Endothelial cell of umbilical vein (primary cell): ENCODE measurements at regions not wholly inside any gene's neighbourhood (a gene's known extent, or its start where the extent isn't known, plus 50 kb on each side); places are given as distances from the start of the nearest gene placed in this dataset.

Source experiments
- BruUV-seq: library from RNA; stranded (reverse); fragments of 400-500 nt; replicated peaks from 2 replicates; lab custom pipeline; 2021; lab: Mats Ljungman, UMichigan
- CTCF ChIA-PET: fragments of 300-600, 350-600 bp; sonication (Branson Sonifier 250); formaldehyde crosslinking; loops from one replicate; lab custom pipeline; 2021; ENCODE audit warnings: antibody characterized with exemption, inconsistent platforms; lab: Charles Lee
- POLR2A ChIA-PET: fragments of 300-600, 350-600 bp; sonication (Branson Sonifier 250); formaldehyde crosslinking; loops from one replicate; lab custom pipeline; 2021; ENCODE audit warnings: antibody characterized with exemption, inconsistent platforms; lab: Charles Lee
- DNase-seq: peaks from one replicate; pipeline ENCODE4 v3.0.0-alpha.2; 2011; ENCODE audit warnings: low read depth, low spot score
- FAIRE-seq: peaks from 2 replicates; lab custom pipeline; 2011; peaks lifted over from hg19 to GRCh38; lab: Jason Lieb, UNC
- H2AFZ ChIP-seq: 2 replicates; pipeline ENCODE4 v1.6.0; 2012; ENCODE audit warnings: low read depth, low read length, control low read depth, inconsistent platforms
- H3K27ac ChIP-seq: 2 replicates; pipeline ENCODE4 v1.5.1; 2011; ENCODE audit warnings: low read depth, mild to moderate bottlenecking, control low read depth, low read length, moderate library complexity; ENCODE audit not compliant: insufficient read depth
- H3K27me3 ChIP-seq, 2 experiments: 2 replicates each; pipeline versions ENCODE4 v1.6.0 to v1.6.1; 2011; ENCODE audit warnings: low read length in 2 of 2, mixed read lengths in 1 of 2; ENCODE audit not compliant: control insufficient read depth in 2 of 2, insufficient read depth in 2 of 2
- H3K36me3 ChIP-seq, 2 experiments: 2 replicates in 1 of 2; 3 replicates in 1 of 2; pipeline ENCODE4 v1.5.1; 2011; ENCODE audit warnings: low read length in 2 of 2, mild to moderate bottlenecking in 1 of 2, moderate library complexity in 1 of 2; ENCODE audit not compliant: control insufficient read depth in 2 of 2, insufficient read depth in 2 of 2; ENCODE audit errors: extremely low read depth in 1 of 2
- H3K4me1 ChIP-seq: 3 replicates; pipeline ENCODE4 v1.5.1; 2011; ENCODE audit warnings: mild to moderate bottlenecking, low read length; ENCODE audit not compliant: control insufficient read depth, insufficient read depth; ENCODE audit errors: extremely low read depth
- H3K4me2 ChIP-seq: 2 replicates; pipeline ENCODE4 v1.6.1; 2011; ENCODE audit warnings: low read length, control low read depth, mixed read lengths; ENCODE audit not compliant: insufficient read depth
- H3K4me3 ChIP-seq, 3 experiments: fragments of 200-600 bp in 1 of 3; sonication (generic), shearing (Covaris generic) in 1 of 3; replicated peaks in 1 of 3; 2 replicates each; pipeline ENCODE4 v1.5.1; 2011 to 2016; ENCODE audit warnings: control low read depth in 3 of 3, low read length in 3 of 3, mild to moderate bottlenecking in 2 of 3, inconsistent platforms in 1 of 3, low read depth in 1 of 3, moderate library complexity in 1 of 3; ENCODE audit not compliant: insufficient read depth in 1 of 3
- H3K79me2 ChIP-seq: 2 replicates; pipeline ENCODE4 v1.6.0; 2012; ENCODE audit warnings: low read length, inconsistent platforms; ENCODE audit not compliant: control insufficient read depth, insufficient read depth
- H3K9ac ChIP-seq: replicated peaks from 2 replicates; pipeline ENCODE3; 2011; ENCODE audit warnings: low read length, control low read depth; ENCODE audit not compliant: insufficient read depth; ENCODE audit errors: extremely low read depth
- H3K9me1 ChIP-seq: replicated peaks from 3 replicates; pipeline ENCODE4 v1.6.0; 2011; ENCODE audit warnings: mild to moderate bottlenecking, low read length; ENCODE audit not compliant: control insufficient read depth, insufficient read depth; ENCODE audit errors: extremely low read depth
- H3K9me3 ChIP-seq: replicated peaks from 2 replicates; pipeline ENCODE4 v1.5.1; 2012; ENCODE audit warnings: low read length, inconsistent platforms; ENCODE audit not compliant: control insufficient read depth, insufficient read depth
- H4K20me1 ChIP-seq: replicated peaks from 2 replicates; pipeline ENCODE3; 2011; ENCODE audit warnings: mild to moderate bottlenecking, low read length; ENCODE audit not compliant: control insufficient read depth, insufficient read depth; ENCODE audit errors: extremely low read depth
- EZH2 ChIP-seq: IDR thresholded peaks from 2 replicates; pipeline ENCODE4 v1.6.1; 2012; ENCODE audit warnings: borderline replicate concordance, low read depth, mild to moderate bottlenecking, moderate library complexity, low read length, inconsistent platforms; ENCODE audit not compliant: severe bottlenecking
- FOS ChIP-seq: IDR thresholded peaks from 2 replicates; pipeline ENCODE4 v1.6.1; 2011; ENCODE audit warnings: mild to moderate bottlenecking, low read length, moderate library complexity, borderline replicate concordance; ENCODE audit not compliant: insufficient read depth
- GATA2 ChIP-seq: IDR thresholded peaks from 2 replicates; pipeline ENCODE4 v1.7.0; 2011; ENCODE audit warnings: low read depth, mild to moderate bottlenecking, moderate library complexity, mixed read lengths, low read length; ENCODE audit not compliant: insufficient read length, insufficient read depth
- JUN ChIP-seq: IDR thresholded peaks from 2 replicates; pipeline ENCODE4 v1.6.1; 2011; ENCODE audit warnings: borderline replicate concordance, low read depth; ENCODE audit not compliant: insufficient read length, insufficient read depth
- MYC ChIP-seq: IDR thresholded peaks from one replicate; pipeline ENCODE4 v1.6.1; 2011; ENCODE audit warnings: mild to moderate bottlenecking, low read depth, low read length
- POLR2A ChIP-seq: IDR thresholded peaks from 2 replicates; pipeline ENCODE4 v1.6.1; 2012; ENCODE audit warnings: low read depth, mild to moderate bottlenecking, control low read depth, low read length
- POLR2AphosphoS5 ChIP-seq: IDR thresholded peaks from 2 replicates; pipeline ENCODE4 v1.6.1; 2012; ENCODE audit warnings: low read depth, mild to moderate bottlenecking, control low read depth, low read length, moderate library complexity; ENCODE audit not compliant: insufficient read depth
- dilution Hi-C: fragments of 300-500 bp; cut with MboI; formaldehyde crosslinking; loops from one replicate; pipeline ENCODE4 v1.15.0; 2019; ENCODE audit warnings: low sequenced_read_pairs; ENCODE audit not compliant: extremely low pct_ligation_motif_present
- intact Hi-C: fragments of 100-400 bp; cut with micrococcal nuclease; formaldehyde crosslinking; loops from one replicate; pipeline ENCODE4 v1.10.0; 2022
- TF ChIP-seq, protein P1 (sequence below), 2 donors: IDR thresholded peaks; 1 replicate in 1 of 2; 2 replicates in 1 of 2; pipeline ENCODE4 v1.5.1; 2011; ENCODE audit warnings: low read length in 2 of 2, mild to moderate bottlenecking in 2 of 2, moderate library complexity in 2 of 2, control low read depth in 1 of 2, inconsistent platforms in 1 of 2, low read depth in 1 of 2; ENCODE audit not compliant: insufficient read depth in 1 of 2; ENCODE audit errors: extremely low read depth in 1 of 2
- TF ChIP-seq, protein P2 (sequence below): IDR thresholded peaks from 2 replicates; pipeline ENCODE4 v1.6.1; 2011; ENCODE audit not compliant: insufficient read depth, insufficient read length

DNA sequence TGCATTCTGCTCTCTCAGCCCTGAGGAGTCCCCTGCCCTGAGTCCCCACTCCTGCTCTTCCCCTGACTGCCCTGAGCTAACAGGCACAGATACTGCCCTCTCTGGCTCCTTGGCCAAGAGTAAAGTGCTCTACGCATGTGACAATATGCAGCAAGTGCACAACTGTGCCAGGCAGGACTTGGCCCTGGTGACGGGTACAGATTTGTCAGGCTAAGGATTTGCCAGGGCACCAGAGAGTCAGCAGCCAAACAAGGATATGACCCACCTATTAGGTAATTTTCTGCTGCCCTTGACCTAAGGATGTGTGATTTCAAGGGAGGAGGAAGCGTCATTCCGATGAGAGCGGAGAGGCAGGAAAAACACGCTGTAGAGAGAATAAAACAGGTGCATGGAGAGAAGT is 339.0 kb downstream of the PTPRU start:
- no peaks in the 10 kb centered on the region for H3K79me2 ChIP-seq
- H3K4me1 ChIP-seq, result no peaks in the 10 kb centered on the region
- H3K4me3 ChIP-seq, result no peak overlapping the region
- no peak overlapping the region for H2AFZ ChIP-seq
- POLR2A ChIA-PET, result no interaction called here
- FAIRE-seq, result no peak
- dilution Hi-C loops (no loop called here), intact Hi-C loops (no loop called here)
- H3K27me3 ChIP-seq, result no peaks in the 10 kb centered on the region
- no peak overlapping the region for H3K4me2 ChIP-seq
- no peaks in the 10 kb centered on the region for H3K9me3 ChIP-seq
- CTCF ChIA-PET, result no interaction called here
- TF ChIP-seq POLR2AphosphoS5 (no peak), GATA2 (no peak), POLR2A (no peak), FOS (no peak), MYC (no peak), EZH2 (no peak), JUN (no peak)
- TF ChIP-seq, protein P1, sequence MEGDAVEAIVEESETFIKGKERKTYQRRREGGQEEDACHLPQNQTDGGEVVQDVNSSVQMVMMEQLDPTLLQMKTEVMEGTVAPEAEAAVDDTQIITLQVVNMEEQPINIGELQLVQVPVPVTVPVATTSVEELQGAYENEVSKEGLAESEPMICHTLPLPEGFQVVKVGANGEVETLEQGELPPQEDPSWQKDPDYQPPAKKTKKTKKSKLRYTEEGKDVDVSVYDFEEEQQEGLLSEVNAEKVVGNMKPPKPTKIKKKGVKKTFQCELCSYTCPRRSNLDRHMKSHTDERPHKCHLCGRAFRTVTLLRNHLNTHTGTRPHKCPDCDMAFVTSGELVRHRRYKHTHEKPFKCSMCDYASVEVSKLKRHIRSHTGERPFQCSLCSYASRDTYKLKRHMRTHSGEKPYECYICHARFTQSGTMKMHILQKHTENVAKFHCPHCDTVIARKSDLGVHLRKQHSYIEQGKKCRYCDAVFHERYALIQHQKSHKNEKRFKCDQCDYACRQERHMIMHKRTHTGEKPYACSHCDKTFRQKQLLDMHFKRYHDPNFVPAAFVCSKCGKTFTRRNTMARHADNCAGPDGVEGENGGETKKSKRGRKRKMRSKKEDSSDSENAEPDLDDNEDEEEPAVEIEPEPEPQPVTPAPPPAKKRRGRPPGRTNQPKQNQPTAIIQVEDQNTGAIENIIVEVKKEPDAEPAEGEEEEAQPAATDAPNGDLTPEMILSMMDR (IDR thresholded peaks at IDR 0.05; ENCODE audit: extremely low read depth in 1 of 2, insufficient read depth in 1 of 2, low read depth in 1 of 2, low read length in 2 of 2), result no peak
- TF ChIP-seq, protein P2, sequence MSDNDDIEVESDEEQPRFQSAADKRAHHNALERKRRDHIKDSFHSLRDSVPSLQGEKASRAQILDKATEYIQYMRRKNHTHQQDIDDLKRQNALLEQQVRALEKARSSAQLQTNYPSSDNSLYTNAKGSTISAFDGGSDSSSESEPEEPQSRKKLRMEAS, result no peak
- no peak overlapping the region for H3K9ac ChIP-seq
- no peaks in the 10 kb centered on the region for H3K36me3 ChIP-seq
- no TSS peak for BruUV-seq
- no peaks in the 10 kb centered on the region for H3K9me1 ChIP-seq
- H3K27ac ChIP-seq, result no peak overlapping the region
- DNase-seq, result no peak
- H4K20me1 ChIP-seq, result no peaks in the 10 kb centered on the region
